ENCODE measurements at regions not wholly inside any gene's neighbourhood (a gene's known extent, or its start where the extent isn't known, plus 50 kb on each side); places are given as distances from the start of the nearest gene placed in this dataset.

DNA sequence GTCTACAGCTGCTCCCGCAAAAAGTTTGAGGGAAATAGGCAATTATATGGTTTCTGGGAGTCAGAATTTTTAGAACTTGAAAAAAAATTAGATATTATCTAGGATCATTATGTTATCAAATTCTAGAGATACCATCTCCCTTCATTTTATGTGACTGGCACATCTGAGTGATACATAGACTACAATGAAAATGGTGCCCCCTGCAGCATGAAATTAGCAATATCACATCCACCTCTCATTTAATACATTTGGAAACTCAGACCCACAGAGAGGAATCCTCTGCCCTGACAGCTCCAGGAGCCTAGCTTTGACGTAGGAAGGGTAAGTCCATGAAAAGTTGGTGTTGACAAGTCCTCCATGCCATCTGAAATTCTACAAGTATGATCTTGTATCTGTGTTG lies 381.6 kb downstream of the SUCLG1 start:
- no peak overlapping the region for H3K9ac ChIP-seq (ENCODE audit: control insufficient read depth, extremely low read depth, insufficient read depth, low read length)
- no peaks in the 10 kb centered on the region for H3K9me1 ChIP-seq (ENCODE audit: control insufficient read depth, extremely low read depth, insufficient read depth, low read length)
- no peak overlapping the region for H3K27ac ChIP-seq (ENCODE audit: control insufficient read depth, insufficient read depth, low read length)
- no peaks in the 10 kb centered on the region for H3K27me3 ChIP-seq (ENCODE audit: control insufficient read depth, extremely low read depth, insufficient read depth, low read length)
- DNase-seq (ENCODE audit: low read depth, low spot score): no peak
- no peaks in the 10 kb centered on the region for H3K79me2 ChIP-seq (ENCODE audit: control insufficient read depth, insufficient read depth, low read length)
- H3K4me3 ChIP-seq (ENCODE audit: control insufficient read depth in 2 of 3, extremely low read depth in 1 of 3, insufficient read depth in 2 of 3, low read depth in 1 of 3, low read length in 3 of 3): no peak overlapping the region
- H3K4me1 ChIP-seq (ENCODE audit: control insufficient read depth, extremely low read depth, insufficient read depth, low read length): no peaks in the 10 kb centered on the region
- dilution Hi-C loops (cut with MboI; ENCODE audit: extremely low pct_ligation_motif_present, low sequenced_read_pairs): no loop called here
- no peak overlapping the region for H2AFZ ChIP-seq (ENCODE audit: control insufficient read depth, low read length)
- TF ChIP-seq EZH2 (IDR thresholded peaks at IDR 0.05; ENCODE audit: low read length): no peak
- TF ChIP-seq, protein P1, sequence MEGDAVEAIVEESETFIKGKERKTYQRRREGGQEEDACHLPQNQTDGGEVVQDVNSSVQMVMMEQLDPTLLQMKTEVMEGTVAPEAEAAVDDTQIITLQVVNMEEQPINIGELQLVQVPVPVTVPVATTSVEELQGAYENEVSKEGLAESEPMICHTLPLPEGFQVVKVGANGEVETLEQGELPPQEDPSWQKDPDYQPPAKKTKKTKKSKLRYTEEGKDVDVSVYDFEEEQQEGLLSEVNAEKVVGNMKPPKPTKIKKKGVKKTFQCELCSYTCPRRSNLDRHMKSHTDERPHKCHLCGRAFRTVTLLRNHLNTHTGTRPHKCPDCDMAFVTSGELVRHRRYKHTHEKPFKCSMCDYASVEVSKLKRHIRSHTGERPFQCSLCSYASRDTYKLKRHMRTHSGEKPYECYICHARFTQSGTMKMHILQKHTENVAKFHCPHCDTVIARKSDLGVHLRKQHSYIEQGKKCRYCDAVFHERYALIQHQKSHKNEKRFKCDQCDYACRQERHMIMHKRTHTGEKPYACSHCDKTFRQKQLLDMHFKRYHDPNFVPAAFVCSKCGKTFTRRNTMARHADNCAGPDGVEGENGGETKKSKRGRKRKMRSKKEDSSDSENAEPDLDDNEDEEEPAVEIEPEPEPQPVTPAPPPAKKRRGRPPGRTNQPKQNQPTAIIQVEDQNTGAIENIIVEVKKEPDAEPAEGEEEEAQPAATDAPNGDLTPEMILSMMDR (optimal IDR thresholded peaks at IDR 0.05 in 1 of 3, IDR thresholded peaks at IDR 0.05 in 1 of 3, conservative IDR thresholded peaks at IDR 0.05 in 1 of 3; ENCODE audit: extremely low read depth in 1 of 3, insufficient read depth in 2 of 3, low read length in 3 of 3): peak; percentile 24 to 44 (median 40)
- H4K20me1 ChIP-seq (ENCODE audit: control insufficient read depth, extremely low read depth, insufficient read depth, low read length): no peaks in the 10 kb centered on the region
- FAIRE-seq: peak; percentile 23
- no peaks in the 10 kb centered on the region for H3K36me3 ChIP-seq (ENCODE audit: control insufficient read depth in 2 of 2, extremely low read depth in 1 of 2, insufficient read depth in 2 of 2, low read length in 2 of 2)
- no peak overlapping the region for H3K4me2 ChIP-seq (ENCODE audit: control insufficient read depth, extremely low read depth, insufficient read depth, low read depth, low read length)
- no peaks in the 10 kb centered on the region for H3K9me3 ChIP-seq (ENCODE audit: control insufficient read depth, low read depth, low read length)

DNA sequence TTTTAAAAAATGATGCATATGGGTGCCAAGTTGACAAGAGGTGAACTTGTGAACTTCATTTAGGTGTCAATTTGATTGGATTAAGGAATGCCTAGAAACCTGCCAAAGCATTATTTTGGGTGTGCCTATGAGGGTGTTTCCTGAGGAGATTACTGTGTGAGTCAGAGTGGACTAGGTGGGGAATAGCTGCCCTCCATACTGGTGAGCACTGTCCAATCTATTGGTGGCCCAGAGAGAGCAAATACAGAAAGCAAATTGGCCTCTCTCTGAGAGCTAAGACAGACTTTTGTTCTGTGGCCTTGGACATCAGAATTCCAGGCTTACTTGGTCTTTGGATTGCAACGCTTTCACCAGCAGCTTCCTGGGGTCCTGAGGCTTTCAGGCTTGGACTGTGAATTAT lies 388.0 kb downstream of the SUCLG1 start:
- Histone ChIP-seq H4K20me1 (ENCODE audit: control insufficient read depth, extremely low read depth, insufficient read depth, low read length) (no peaks in the 10 kb centered on the region), H3K4me2 (ENCODE audit: control insufficient read depth, extremely low read depth, insufficient read depth, low read depth, low read length) (no peak overlapping the region), H3K27me3 (ENCODE audit: control insufficient read depth, extremely low read depth, insufficient read depth, low read length) (no peaks in the 10 kb centered on the region), H2AFZ (ENCODE audit: control insufficient read depth, low read length) (no peak overlapping the region), H3K9me3 (ENCODE audit: control insufficient read depth, low read depth, low read length) (no peaks in the 10 kb centered on the region), H3K27ac (ENCODE audit: control insufficient read depth, insufficient read depth, low read length) (no peak overlapping the region), H3K4me1 (ENCODE audit: control insufficient read depth, extremely low read depth, insufficient read depth, low read length) (no peaks in the 10 kb centered on the region), H3K4me3 (ENCODE audit: control insufficient read depth in 2 of 3, extremely low read depth in 1 of 3, insufficient read depth in 2 of 3, low read depth in 1 of 3, low read length in 3 of 3) (no peak overlapping the region), H3K9me1 (ENCODE audit: control insufficient read depth, extremely low read depth, insufficient read depth, low read length) (no peaks in the 10 kb centered on the region), H3K36me3 (ENCODE audit: control insufficient read depth in 2 of 2, extremely low read depth in 1 of 2, insufficient read depth in 2 of 2, low read length in 2 of 2) (no peaks in the 10 kb centered on the region), H3K79me2 (ENCODE audit: control insufficient read depth, insufficient read depth, low read length) (no peaks in the 10 kb centered on the region), H3K9ac (ENCODE audit: control insufficient read depth, extremely low read depth, insufficient read depth, low read length) (no peak overlapping the region)
- FAIRE-seq (no peak), DNase-seq (ENCODE audit: low read depth, low spot score) (no peak)
- dilution Hi-C loops (cut with MboI; ENCODE audit: extremely low pct_ligation_motif_present, low sequenced_read_pairs): no loop called here
- no peak for TF ChIP-seq EZH2 (IDR thresholded peaks at IDR 0.05; ENCODE audit: low read length)
- TF ChIP-seq, protein P1 (optimal IDR thresholded peaks at IDR 0.05 in 1 of 3, IDR thresholded peaks at IDR 0.05 in 1 of 3, conservative IDR thresholded peaks at IDR 0.05 in 1 of 3; ENCODE audit: extremely low read depth in 1 of 3, insufficient read depth in 2 of 3, low read length in 3 of 3): no peak
